Stomach smooth muscle (tissue), 2 donors: ENCODE measurements at regions not wholly inside any gene's neighbourhood (a gene's known extent, or its start where the extent isn't known, plus 50 kb on each side); places are given as distances from the start of the nearest gene placed in this dataset.

Source experiments
- H3K27ac ChIP-seq: one replicate; pipeline ENCODE4 v1.7.0; 2013; ENCODE audit warnings: mild to moderate bottlenecking, low read length, inconsistent platforms
- H3K27me3 ChIP-seq, 2 donors: one replicate each; pipeline ENCODE4 v1.7.0; 2013; ENCODE audit warnings: low read length in 2 of 2; ENCODE audit not compliant: insufficient read depth in 2 of 2, control insufficient read depth in 1 of 2
- H3K36me3 ChIP-seq, 2 donors: one replicate each; pipeline ENCODE4 v1.7.0; 2013; ENCODE audit warnings: low read length in 2 of 2; ENCODE audit not compliant: control insufficient read depth in 2 of 2, insufficient read depth in 2 of 2
- H3K4me1 ChIP-seq: one replicate; pipeline ENCODE4 v1.7.0; 2013; ENCODE audit warnings: low read length; ENCODE audit not compliant: control insufficient read depth, insufficient read depth
- H3K4me3 ChIP-seq, 2 donors: one replicate each; pipeline ENCODE4 v1.7.0; 2013; ENCODE audit warnings: low read length in 2 of 2
- H3K9ac ChIP-seq, 2 donors: one replicate each; pipeline ENCODE4 v1.7.0; 2013; ENCODE audit warnings: low read length in 2 of 2, mild to moderate bottlenecking in 1 of 2
- H3K9me3 ChIP-seq, 2 donors: one replicate each; pipeline ENCODE4 v1.7.0; 2013; ENCODE audit warnings: low read length in 2 of 2; ENCODE audit not compliant: control insufficient read depth in 2 of 2
- donor health status: healthy.
- donor health status: Pancreatic carcinoma.

DNA sequence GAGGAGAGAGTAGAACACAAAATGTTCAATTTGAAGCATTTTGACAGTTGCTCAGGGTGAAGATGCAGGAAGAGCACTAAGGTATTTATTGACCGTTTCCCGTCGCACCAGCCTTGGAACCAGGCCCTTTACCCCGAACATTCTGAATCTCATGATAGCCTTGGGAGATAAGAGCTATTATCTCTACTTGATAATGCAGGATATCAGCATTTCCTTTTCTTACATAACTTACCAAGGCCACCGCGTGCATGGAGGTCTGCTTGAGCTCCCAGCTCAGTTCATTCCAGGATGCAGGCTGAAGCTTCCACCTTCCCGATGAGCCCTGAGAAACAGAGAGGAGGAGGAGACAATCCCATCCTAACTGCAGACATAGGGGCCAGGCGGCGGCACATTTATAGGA is 324.2 kb upstream of the COBL start:
- no peaks in the 10 kb centered on the region for H3K27me3 ChIP-seq
- H3K9ac ChIP-seq: no peak overlapping the region
- H3K4me1 ChIP-seq: no peaks in the 10 kb centered on the region
- no peak overlapping the region for H3K27ac ChIP-seq
- no peak overlapping the region for H3K4me3 ChIP-seq
- H3K36me3 ChIP-seq: no peaks in the 10 kb centered on the region
- no peaks in the 10 kb centered on the region for H3K9me3 ChIP-seq

GRCh38 chr7:51639661-51640334 is 323.2 kb upstream of the COBL start:
- Histone ChIP-seq H3K27me3 (no peaks in the 10 kb centered on the region), H3K9me3 (no peaks in the 10 kb centered on the region), H3K9ac (no peak overlapping the region), H3K4me1 (no peaks in the 10 kb centered on the region), H3K4me3 (no peak overlapping the region), H3K36me3 (no peaks in the 10 kb centered on the region), H3K27ac (no peak overlapping the region)

GRCh38 chr7:51636503-51636902 is 319.9 kb upstream of the COBL start:
- H3K4me1 ChIP-seq: no peaks in the 10 kb centered on the region
- no peak overlapping the region for H3K9ac ChIP-seq
- no peaks in the 10 kb centered on the region for H3K27me3 ChIP-seq
- H3K4me3 ChIP-seq: no peak overlapping the region
- H3K27ac ChIP-seq: no peak overlapping the region
- H3K36me3 ChIP-seq: no peaks in the 10 kb centered on the region
- H3K9me3 ChIP-seq: peaks cover 0 to 2% of the 10 kb centered on the region in 2 donors

- peaks cover 0 to 2% of the 10 kb centered on the region in 2 donors for H3K9me3 ChIP-seq
- H3K4me1 ChIP-seq: no peaks in the 10 kb centered on the region
- H3K36me3 ChIP-seq: no peaks in the 10 kb centered on the region
- no peak overlapping the region for H3K9ac ChIP-seq
- H3K27ac ChIP-seq: no peak overlapping the region
- no peak overlapping the region for H3K4me3 ChIP-seq
- no peaks in the 10 kb centered on the region for H3K27me3 ChIP-seq
These were observed 319.2 kb upstream of the COBL start for GRCh38 chr7:51635775-51636174.

DNA sequence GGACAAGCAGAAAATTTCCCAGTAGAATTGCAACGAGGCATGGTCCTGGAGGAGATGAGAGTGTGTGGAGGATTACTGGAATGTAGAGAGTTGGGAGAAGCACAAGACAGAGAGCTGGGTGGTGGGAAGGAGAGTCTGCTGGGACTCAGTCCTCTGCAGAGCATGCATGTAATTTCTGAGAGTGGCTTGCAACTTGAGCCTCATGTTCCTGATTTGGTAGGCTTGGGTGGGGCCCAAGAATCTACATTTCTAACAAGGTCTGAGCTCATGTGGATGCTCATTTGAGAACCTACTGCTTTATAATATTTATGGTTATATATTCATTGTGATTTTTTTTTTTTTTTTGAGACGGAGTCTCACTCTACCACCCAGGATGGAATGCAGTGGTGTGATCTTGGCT is 317.9 kb upstream of the COBL start:
- Histone ChIP-seq H3K4me3 (no peak overlapping the region), H3K27me3 (no peaks in the 10 kb centered on the region), H3K9me3 (peaks cover 0 to 2% of the 10 kb centered on the region in 2 donors), H3K27ac (no peak overlapping the region), H3K4me1 (no peaks in the 10 kb centered on the region), H3K36me3 (no peaks in the 10 kb centered on the region), H3K9ac (no peak overlapping the region)

GRCh38 chr7:51634025-51634424 is 317.4 kb upstream of the COBL start:
- Histone ChIP-seq H3K36me3 (no peaks in the 10 kb centered on the region), H3K4me3 (no peak overlapping the region), H3K27me3 (no peaks in the 10 kb centered on the region), H3K9ac (no peak overlapping the region), H3K4me1 (no peaks in the 10 kb centered on the region), H3K9me3 (peaks cover 0 to 2% of the 10 kb centered on the region in 2 donors), H3K27ac (no peak overlapping the region)

GRCh38 chr7:51633596-51633995 is 317.0 kb upstream of the COBL start:
- no peak overlapping the region for H3K4me3 ChIP-seq
- H3K27me3 ChIP-seq: no peaks in the 10 kb centered on the region
- H3K9ac ChIP-seq: no peak overlapping the region
- no peaks in the 10 kb centered on the region for H3K36me3 ChIP-seq
- H3K4me1 ChIP-seq: no peaks in the 10 kb centered on the region
- H3K27ac ChIP-seq: no peak overlapping the region
- peaks cover 0 to 2% of the 10 kb centered on the region in 2 donors for H3K9me3 ChIP-seq

DNA sequence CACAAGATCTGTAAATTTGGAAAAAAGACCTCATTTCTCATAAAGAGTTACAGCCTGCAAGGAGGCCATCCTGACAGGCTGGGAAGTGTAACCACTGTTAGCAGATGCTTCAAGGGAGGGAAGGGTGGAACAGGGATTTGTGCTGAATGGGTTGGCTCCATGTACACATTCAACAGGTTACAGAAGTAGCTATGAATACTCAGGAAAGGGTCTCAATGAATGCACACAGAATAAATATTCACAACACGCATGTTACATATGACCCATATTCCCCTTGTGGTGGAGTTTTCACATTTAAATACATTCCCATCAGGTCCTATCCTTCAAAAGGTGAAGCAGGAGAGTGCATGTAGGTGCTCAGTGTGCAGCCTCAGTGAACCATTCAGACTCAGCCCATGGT is 316.4 kb upstream of the COBL start:
- no peaks in the 10 kb centered on the region for H3K4me1 ChIP-seq
- H3K9me3 ChIP-seq: peaks cover 0 to 2% of the 10 kb centered on the region in 2 donors
- H3K27ac ChIP-seq: no peak overlapping the region
- no peak overlapping the region for H3K9ac ChIP-seq
- H3K36me3 ChIP-seq: no peaks in the 10 kb centered on the region
- no peaks in the 10 kb centered on the region for H3K27me3 ChIP-seq
- no peak overlapping the region for H3K4me3 ChIP-seq

GRCh38 chr7:51630933-51631332 is 314.3 kb upstream of the COBL start:
- peaks cover 0 to 2% of the 10 kb centered on the region in 2 donors for H3K27me3 ChIP-seq
- no peak overlapping the region for H3K27ac ChIP-seq
- H3K9me3 ChIP-seq: peaks cover 0 to 2% of the 10 kb centered on the region in 2 donors
- H3K4me3 ChIP-seq: no peak overlapping the region
- H3K36me3 ChIP-seq: no peaks in the 10 kb centered on the region
- no peak overlapping the region for H3K9ac ChIP-seq
- H3K4me1 ChIP-seq: no peaks in the 10 kb centered on the region

GRCh38 chr7:51629206-51629605 is 312.6 kb upstream of the COBL start:
- Histone ChIP-seq H3K27ac (no peak overlapping the region), H3K9me3 (peaks cover 0 to 2% of the 10 kb centered on the region in 2 donors), H3K4me1 (no peaks in the 10 kb centered on the region), H3K9ac (no peak overlapping the region), H3K4me3 (no peak overlapping the region), H3K27me3 (peaks cover 0 to 2% of the 10 kb centered on the region in 2 donors), H3K36me3 (no peaks in the 10 kb centered on the region)

- Histone ChIP-seq H3K27ac (no peak overlapping the region), H3K9me3 (peaks cover 0 to 3% of the 10 kb centered on the region in 2 donors), H3K4me3 (no peak overlapping the region), H3K4me1 (no peaks in the 10 kb centered on the region), H3K27me3 (peaks cover 0 to 2% of the 10 kb centered on the region in 2 donors), H3K36me3 (no peaks in the 10 kb centered on the region), H3K9ac (no peak overlapping the region)
These were observed 305.3 kb upstream of the COBL start for GRCh38 chr7:51621956-51622355.
